Activated T-helper 17 cell treated with anti-CD3 and anti-CD28 coated beads, Interleukin-2, amount 50 U/mL, for 72 hours (primary cell): ENCODE measurements at regions not wholly inside any gene's neighbourhood (a gene's known extent, or its start where the extent isn't known, plus 50 kb on each side); places are given as distances from the start of the nearest gene placed in this dataset.

ENCODE experiments used
- ATAC-seq: fragments of 150-1000 bp; cut with Tn5 transposase; replicated peaks from 2 replicates; pipeline ENCODE4 v1.10.0; 2021; ENCODE audit warnings: mild to moderate bottlenecking, moderate library complexity
- H3K27ac Mint-ChIP-seq: one replicate; pipeline ENCODE4 v1.8.0; 2022; ENCODE audit warnings: mixed read lengths
- H3K27me3 Mint-ChIP-seq: one replicate; pipeline ENCODE4 v1.8.0; 2022; ENCODE audit warnings: mixed read lengths
- H3K36me3 Mint-ChIP-seq: one replicate; pipeline ENCODE4 v1.8.0; 2022; ENCODE audit warnings: low read depth, mild to moderate bottlenecking, mixed read lengths
- H3K4me1 Mint-ChIP-seq: one replicate; pipeline ENCODE4 v1.8.0; 2022; ENCODE audit warnings: mixed read lengths
- H3K4me3 Mint-ChIP-seq: one replicate; pipeline ENCODE4 v1.8.0; 2022; ENCODE audit warnings: mild to moderate bottlenecking, mixed read lengths
- H3K9me3 Mint-ChIP-seq: one replicate; pipeline ENCODE4 v1.8.0; 2022; ENCODE audit warnings: mixed read lengths

- Mint-ChIP-seq H3K4me3 (no peak overlapping the region), H3K4me1 (no peaks in the 10 kb centered on the region), H3K36me3 (no peaks in the 10 kb centered on the region), H3K9me3 (peaks cover 13% of the 10 kb centered on the region), H3K27ac (no peak overlapping the region), H3K27me3 (no peaks in the 10 kb centered on the region)
- ATAC-seq, result no peak
These were observed 180.9 kb downstream of the PTGER3 start for GRCh38 chr1:70866542-70867264.

- no peaks in the 10 kb centered on the region for H3K36me3 Mint-ChIP-seq
- H3K9me3 Mint-ChIP-seq, result peaks cover 13% of the 10 kb centered on the region
- no peaks in the 10 kb centered on the region for H3K27me3 Mint-ChIP-seq
- H3K4me3 Mint-ChIP-seq, result no peak overlapping the region
- no peak for ATAC-seq
- H3K27ac Mint-ChIP-seq, result no peak overlapping the region
- H3K4me1 Mint-ChIP-seq, result no peaks in the 10 kb centered on the region
These were observed 175.8 kb downstream of the PTGER3 start for GRCh38 chr1:70871790-70872189.

GRCh38 chr1:70874063-70874462 lies 173.6 kb downstream of the PTGER3 start:
- no peaks in the 10 kb centered on the region for H3K27me3 Mint-ChIP-seq
- no peak for ATAC-seq
- no peak overlapping the region for H3K27ac Mint-ChIP-seq
- H3K9me3 Mint-ChIP-seq, result peaks cover 10% of the 10 kb centered on the region
- H3K4me3 Mint-ChIP-seq, result no peak overlapping the region
- H3K36me3 Mint-ChIP-seq, result no peaks in the 10 kb centered on the region
- H3K4me1 Mint-ChIP-seq, result no peaks in the 10 kb centered on the region

GRCh38 chr1:70874818-70875217 lies 172.8 kb downstream of the PTGER3 start:
- no peaks in the 10 kb centered on the region for H3K36me3 Mint-ChIP-seq
- H3K27ac Mint-ChIP-seq, result no peak overlapping the region
- ATAC-seq, result no peak
- H3K27me3 Mint-ChIP-seq, result no peaks in the 10 kb centered on the region
- no peak overlapping the region for H3K4me3 Mint-ChIP-seq
- H3K9me3 Mint-ChIP-seq, result peaks cover 10% of the 10 kb centered on the region
- H3K4me1 Mint-ChIP-seq, result no peaks in the 10 kb centered on the region

- peaks cover 5% of the 10 kb centered on the region for H3K9me3 Mint-ChIP-seq
- no peaks in the 10 kb centered on the region for H3K4me1 Mint-ChIP-seq
- H3K4me3 Mint-ChIP-seq, result no peak overlapping the region
- H3K36me3 Mint-ChIP-seq, result no peaks in the 10 kb centered on the region
- no peaks in the 10 kb centered on the region for H3K27me3 Mint-ChIP-seq
- ATAC-seq, result no peak
- H3K27ac Mint-ChIP-seq, result no peak overlapping the region
These were observed 170.3 kb downstream of the PTGER3 start for GRCh38 chr1:70877343-70877742.

- H3K36me3 Mint-ChIP-seq, result no peaks in the 10 kb centered on the region
- H3K4me1 Mint-ChIP-seq, result no peaks in the 10 kb centered on the region
- no peak for ATAC-seq
- no peaks in the 10 kb centered on the region for H3K9me3 Mint-ChIP-seq
- H3K27ac Mint-ChIP-seq, result no peak overlapping the region
- no peaks in the 10 kb centered on the region for H3K27me3 Mint-ChIP-seq
- no peak overlapping the region for H3K4me3 Mint-ChIP-seq
These were observed 159.7 kb downstream of the PTGER3 start for GRCh38 chr1:70887936-70888335.

GRCh38 chr1:70888722-70889121 lies 158.9 kb downstream of the PTGER3 start:
- H3K36me3 Mint-ChIP-seq, result no peaks in the 10 kb centered on the region
- H3K27ac Mint-ChIP-seq, result no peak overlapping the region
- H3K27me3 Mint-ChIP-seq, result no peaks in the 10 kb centered on the region
- ATAC-seq, result no peak
- H3K9me3 Mint-ChIP-seq, result no peaks in the 10 kb centered on the region
- H3K4me3 Mint-ChIP-seq, result no peak overlapping the region
- no peaks in the 10 kb centered on the region for H3K4me1 Mint-ChIP-seq

- Mint-ChIP-seq H3K27ac (no peak overlapping the region), H3K27me3 (no peaks in the 10 kb centered on the region), H3K36me3 (no peaks in the 10 kb centered on the region), H3K4me3 (no peak overlapping the region), H3K9me3 (no peaks in the 10 kb centered on the region), H3K4me1 (no peaks in the 10 kb centered on the region)
- no peak for ATAC-seq
These were observed 157.2 kb downstream of the PTGER3 start for GRCh38 chr1:70890408-70890807.

GRCh38 chr1:70891051-70891843 lies 156.4 kb downstream of the PTGER3 start:
- Mint-ChIP-seq H3K27me3 (no peaks in the 10 kb centered on the region), H3K4me3 (no peak overlapping the region), H3K36me3 (no peaks in the 10 kb centered on the region), H3K27ac (no peak overlapping the region), H3K9me3 (no peaks in the 10 kb centered on the region), H3K4me1 (no peaks in the 10 kb centered on the region)
- ATAC-seq, result no peak

- Mint-ChIP-seq H3K27ac (no peak overlapping the region), H3K4me1 (no peaks in the 10 kb centered on the region), H3K9me3 (no peaks in the 10 kb centered on the region), H3K27me3 (no peaks in the 10 kb centered on the region), H3K36me3 (no peaks in the 10 kb centered on the region), H3K4me3 (no peak overlapping the region)
- no peak for ATAC-seq
These were observed 155.5 kb downstream of the PTGER3 start for GRCh38 chr1:70892140-70892539.

GRCh38 chr1:70892930-70893329 lies 154.7 kb downstream of the PTGER3 start:
- H3K27me3 Mint-ChIP-seq, result no peaks in the 10 kb centered on the region
- H3K4me3 Mint-ChIP-seq, result no peak overlapping the region
- no peaks in the 10 kb centered on the region for H3K4me1 Mint-ChIP-seq
- ATAC-seq, result no peak
- no peak overlapping the region for H3K27ac Mint-ChIP-seq
- H3K36me3 Mint-ChIP-seq, result no peaks in the 10 kb centered on the region
- no peaks in the 10 kb centered on the region for H3K9me3 Mint-ChIP-seq

GRCh38 chr1:70893381-70893780 lies 154.2 kb downstream of the PTGER3 start:
- H3K9me3 Mint-ChIP-seq, result no peaks in the 10 kb centered on the region

GRCh38 chr1:70895531-70895930 lies 152.1 kb downstream of the PTGER3 start:
- H3K27ac Mint-ChIP-seq, result no peak overlapping the region
- H3K36me3 Mint-ChIP-seq, result no peaks in the 10 kb centered on the region
- H3K4me1 Mint-ChIP-seq, result no peaks in the 10 kb centered on the region
- peaks cover under 1% of the 10 kb centered on the region for H3K27me3 Mint-ChIP-seq
- no peaks in the 10 kb centered on the region for H3K9me3 Mint-ChIP-seq
- ATAC-seq, result no peak
- no peak overlapping the region for H3K4me3 Mint-ChIP-seq

More at GRCh38 chr1:70893381-70893780, 154.2 kb downstream of the PTGER3 start:
- H3K27ac Mint-ChIP-seq, result no peak overlapping the region
- no peaks in the 10 kb centered on the region for H3K4me1 Mint-ChIP-seq
- no peaks in the 10 kb centered on the region for H3K36me3 Mint-ChIP-seq
- no peaks in the 10 kb centered on the region for H3K27me3 Mint-ChIP-seq
- ATAC-seq, result no peak
- H3K4me3 Mint-ChIP-seq, result no peak overlapping the region

- no peaks in the 10 kb centered on the region for H3K9me3 Mint-ChIP-seq
- H3K27ac Mint-ChIP-seq, result no peak overlapping the region
- H3K27me3 Mint-ChIP-seq, result peaks cover 3% of the 10 kb centered on the region
- H3K4me3 Mint-ChIP-seq, result no peak overlapping the region
- H3K4me1 Mint-ChIP-seq, result no peaks in the 10 kb centered on the region
- ATAC-seq, result no peak
- H3K36me3 Mint-ChIP-seq, result no peaks in the 10 kb centered on the region
These were observed 151.4 kb downstream of the PTGER3 start for GRCh38 chr1:70896224-70896623.

GRCh38 chr1:70897273-70897672 lies 150.3 kb downstream of the PTGER3 start:
- peaks cover 3% of the 10 kb centered on the region for H3K27me3 Mint-ChIP-seq
- ATAC-seq, result no peak
- no peaks in the 10 kb centered on the region for H3K9me3 Mint-ChIP-seq
- H3K27ac Mint-ChIP-seq, result no peak overlapping the region
- no peak overlapping the region for H3K4me3 Mint-ChIP-seq
- no peaks in the 10 kb centered on the region for H3K36me3 Mint-ChIP-seq
- H3K4me1 Mint-ChIP-seq, result no peaks in the 10 kb centered on the region
